IgD-negative memory B cell (primary cell): ENCODE measurements at regions not wholly inside any gene's neighbourhood (a gene's known extent, or its start where the extent isn't known, plus 50 kb on each side); places are given as distances from the start of the nearest gene placed in this dataset.

ENCODE experiments used
- H3K27ac Mint-ChIP-seq, 3 donors: one replicate each; pipeline ENCODE4 v1.8.0; 2020 to 2022; ENCODE audit warnings: mild to moderate bottlenecking in 3 of 3, mixed read lengths in 3 of 3, moderate library complexity in 1 of 3
- H3K27me3 Mint-ChIP-seq: one replicate; pipeline ENCODE4 v1.8.0; 2021; ENCODE audit warnings: mixed read lengths
- H3K36me3 Mint-ChIP-seq: one replicate; pipeline ENCODE4 v1.8.0; 2020; ENCODE audit warnings: mild to moderate bottlenecking, mixed read lengths
- H3K4me1 Mint-ChIP-seq, 3 donors: one replicate each; pipeline ENCODE4 v1.8.0; 2020 to 2022; ENCODE audit warnings: mixed read lengths in 3 of 3, mild to moderate bottlenecking in 1 of 3
- H3K4me3 Mint-ChIP-seq, 4 donors: one replicate each; pipeline ENCODE4 v1.8.0; 2020 to 2022; ENCODE audit warnings: mild to moderate bottlenecking in 4 of 4, mixed read lengths in 4 of 4, moderate library complexity in 3 of 4
- H3K9me3 Mint-ChIP-seq, 3 donors: one replicate each; pipeline ENCODE4 v1.8.0; 2020 to 2021; ENCODE audit warnings: mixed read lengths in 3 of 3, mild to moderate bottlenecking in 1 of 3

GRCh38 chr10:125350519-125350918 lies 190.2 kb upstream of the CTBP2 start:
- Mint-ChIP-seq H3K27me3 (peaks cover 6% of the 10 kb centered on the region), H3K36me3 (no peaks in the 10 kb centered on the region), H3K4me3 (no peak overlapping the region), H3K27ac (no peak overlapping the region), H3K4me1 (no peaks in the 10 kb centered on the region), H3K9me3 (peaks cover 0 to 4% (median 4%) of the 10 kb centered on the region in 3 donors)

GRCh38 chr10:125348536-125348935 lies 188.2 kb upstream of the CTBP2 start:
- no peaks in the 10 kb centered on the region for H3K4me1 Mint-ChIP-seq
- peaks cover 5% of the 10 kb centered on the region for H3K27me3 Mint-ChIP-seq
- peaks cover 0 to 5% (median 1%) of the 10 kb centered on the region in 3 donors for H3K9me3 Mint-ChIP-seq
- H3K4me3 Mint-ChIP-seq = no peak overlapping the region
- H3K36me3 Mint-ChIP-seq = no peaks in the 10 kb centered on the region
- no peak overlapping the region for H3K27ac Mint-ChIP-seq

- Mint-ChIP-seq H3K9me3 (peaks cover 1 to 5% (median 3%) of the 10 kb centered on the region in 3 donors), H3K27me3 (peaks cover 3% of the 10 kb centered on the region), H3K4me3 (no peak overlapping the region), H3K4me1 (no peaks in the 10 kb centered on the region), H3K36me3 (no peaks in the 10 kb centered on the region), H3K27ac (peak overlapping the region in 1 of 3 donors; percentile 24)
These were observed 184.3 kb upstream of the CTBP2 start for GRCh38 chr10:125344573-125345171.

- H3K36me3 Mint-ChIP-seq = no peaks in the 10 kb centered on the region
- peaks cover 1 to 5% (median 3%) of the 10 kb centered on the region in 3 donors for H3K9me3 Mint-ChIP-seq
- peaks cover 3% of the 10 kb centered on the region for H3K27me3 Mint-ChIP-seq
- no peaks in the 10 kb centered on the region for H3K4me1 Mint-ChIP-seq
- no peak overlapping the region for H3K27ac Mint-ChIP-seq
- no peak overlapping the region for H3K4me3 Mint-ChIP-seq
These were observed 183.6 kb upstream of the CTBP2 start for GRCh38 chr10:125343983-125344382.

GRCh38 chr10:125343118-125343925 lies 183.0 kb upstream of the CTBP2 start:
- no peaks in the 10 kb centered on the region for H3K4me1 Mint-ChIP-seq
- H3K27me3 Mint-ChIP-seq = peaks cover 3% of the 10 kb centered on the region
- no peak overlapping the region for H3K4me3 Mint-ChIP-seq
- no peak overlapping the region for H3K27ac Mint-ChIP-seq
- no peaks in the 10 kb centered on the region for H3K36me3 Mint-ChIP-seq
- peaks cover 1 to 5% (median 3%) of the 10 kb centered on the region in 3 donors for H3K9me3 Mint-ChIP-seq

GRCh38 chr10:125341611-125342010 lies 181.2 kb upstream of the CTBP2 start:
- no peak overlapping the region for H3K27ac Mint-ChIP-seq
- H3K27me3 Mint-ChIP-seq = peaks cover 3% of the 10 kb centered on the region
- no peaks in the 10 kb centered on the region for H3K36me3 Mint-ChIP-seq

GRCh38 chr10:125340903-125341302 lies 180.5 kb upstream of the CTBP2 start:
- Mint-ChIP-seq H3K9me3 (peaks cover 0 to 5% (median 3%) of the 10 kb centered on the region in 3 donors), H3K27me3 (peaks cover 3% of the 10 kb centered on the region), H3K36me3 (no peaks in the 10 kb centered on the region), H3K4me1 (no peaks in the 10 kb centered on the region), H3K27ac (no peak overlapping the region), H3K4me3 (no peak overlapping the region)

More at GRCh38 chr10:125341611-125342010, 181.2 kb upstream of the CTBP2 start:
- Mint-ChIP-seq H3K9me3 (peaks cover 0 to 5% (median 3%) of the 10 kb centered on the region in 3 donors), H3K4me1 (no peaks in the 10 kb centered on the region), H3K4me3 (no peak overlapping the region)

GRCh38 chr10:125337510-125337909 lies 177.1 kb upstream of the CTBP2 start:
- peaks cover 0 to 5% (median 1%) of the 10 kb centered on the region in 3 donors for H3K9me3 Mint-ChIP-seq
- no peaks in the 10 kb centered on the region for H3K36me3 Mint-ChIP-seq
- no peak overlapping the region for H3K27ac Mint-ChIP-seq
- peaks cover 3% of the 10 kb centered on the region for H3K27me3 Mint-ChIP-seq
- H3K4me1 Mint-ChIP-seq = no peaks in the 10 kb centered on the region
- H3K4me3 Mint-ChIP-seq = no peak overlapping the region

GRCh38 chr10:125334545-125334944 lies 174.2 kb upstream of the CTBP2 start:
- Mint-ChIP-seq H3K4me1 (no peaks in the 10 kb centered on the region), H3K27me3 (peaks cover 3% of the 10 kb centered on the region), H3K27ac (no peak overlapping the region), H3K36me3 (no peaks in the 10 kb centered on the region), H3K9me3 (peaks cover 0 to 1% (median 0%) of the 10 kb centered on the region in 3 donors), H3K4me3 (no peak overlapping the region)

- H3K9me3 Mint-ChIP-seq = peaks cover 0 to 1% (median 0%) of the 10 kb centered on the region in 3 donors
- H3K27me3 Mint-ChIP-seq = peaks cover 3% of the 10 kb centered on the region
- H3K27ac Mint-ChIP-seq = no peak overlapping the region
- no peaks in the 10 kb centered on the region for H3K4me1 Mint-ChIP-seq
- H3K4me3 Mint-ChIP-seq = no peak overlapping the region
- no peaks in the 10 kb centered on the region for H3K36me3 Mint-ChIP-seq
These were observed 173.4 kb upstream of the CTBP2 start for GRCh38 chr10:125333769-125334168.

GRCh38 chr10:125333209-125333591 lies 172.8 kb upstream of the CTBP2 start:
- Mint-ChIP-seq H3K4me3 (no peak overlapping the region), H3K27ac (no peak overlapping the region), H3K4me1 (no peaks in the 10 kb centered on the region), H3K9me3 (peaks cover 0 to 1% (median 0%) of the 10 kb centered on the region in 3 donors), H3K27me3 (peaks cover 3% of the 10 kb centered on the region), H3K36me3 (no peaks in the 10 kb centered on the region)

GRCh38 chr10:125332548-125333208 lies 172.3 kb upstream of the CTBP2 start:
- Mint-ChIP-seq H3K9me3 (peaks cover 0 to 1% (median 0%) of the 10 kb centered on the region in 3 donors), H3K27me3 (peaks cover 3% of the 10 kb centered on the region), H3K27ac (no peak overlapping the region), H3K4me1 (no peaks in the 10 kb centered on the region), H3K4me3 (no peak overlapping the region), H3K36me3 (no peaks in the 10 kb centered on the region)

- peaks cover 3% of the 10 kb centered on the region for H3K27me3 Mint-ChIP-seq
- H3K9me3 Mint-ChIP-seq = peaks cover 2 to 5% (median 4%) of the 10 kb centered on the region in 3 donors
- H3K27ac Mint-ChIP-seq = no peak overlapping the region
- no peaks in the 10 kb centered on the region for H3K4me1 Mint-ChIP-seq
- H3K36me3 Mint-ChIP-seq = no peaks in the 10 kb centered on the region
- no peak overlapping the region for H3K4me3 Mint-ChIP-seq
These were observed 170.7 kb upstream of the CTBP2 start for GRCh38 chr10:125331056-125331455.

GRCh38 chr10:125329056-125329455 lies 168.7 kb upstream of the CTBP2 start:
- H3K27me3 Mint-ChIP-seq = no peaks in the 10 kb centered on the region
- H3K4me3 Mint-ChIP-seq = no peak overlapping the region
- no peaks in the 10 kb centered on the region for H3K4me1 Mint-ChIP-seq
- H3K9me3 Mint-ChIP-seq = peaks cover 4 to 12% (median 10%) of the 10 kb centered on the region in 3 donors
- no peaks in the 10 kb centered on the region for H3K36me3 Mint-ChIP-seq
- H3K27ac Mint-ChIP-seq = no peak overlapping the region

- Mint-ChIP-seq H3K9me3 (peaks cover 8 to 19% (median 12%) of the 10 kb centered on the region in 3 donors), H3K36me3 (no peaks in the 10 kb centered on the region), H3K27ac (no peak overlapping the region), H3K27me3 (no peaks in the 10 kb centered on the region), H3K4me1 (no peaks in the 10 kb centered on the region), H3K4me3 (no peak overlapping the region)
These were observed 165.0 kb upstream of the CTBP2 start for GRCh38 chr10:125325326-125325725.
